GM23248 (cell line): ENCODE measurements at regions not wholly inside any gene's neighbourhood (a gene's known extent, or its start where the extent isn't known, plus 50 kb on each side); places are given as distances from the start of the nearest gene placed in this dataset.

ENCODE experiments used
- EZH2 ChIP-seq: fragments of 200-600 bp; sonication (generic); IDR thresholded peaks from 2 replicates; pipeline ENCODE4 v1.6.1; 2018; ENCODE audit warnings: antibody characterized with exemption, mild to moderate bottlenecking; ENCODE audit not compliant: insufficient read depth, poor library complexity, severe bottlenecking
- EZH2phosphoT487 ChIP-seq: fragments of 200-600 bp; sonication (generic); IDR thresholded peaks from 2 replicates; pipeline ENCODE4 v1.6.1; 2018; ENCODE audit warnings: antibody characterized with exemption, moderate library complexity, mild to moderate bottlenecking, low read depth; ENCODE audit not compliant: insufficient read depth

DNA sequence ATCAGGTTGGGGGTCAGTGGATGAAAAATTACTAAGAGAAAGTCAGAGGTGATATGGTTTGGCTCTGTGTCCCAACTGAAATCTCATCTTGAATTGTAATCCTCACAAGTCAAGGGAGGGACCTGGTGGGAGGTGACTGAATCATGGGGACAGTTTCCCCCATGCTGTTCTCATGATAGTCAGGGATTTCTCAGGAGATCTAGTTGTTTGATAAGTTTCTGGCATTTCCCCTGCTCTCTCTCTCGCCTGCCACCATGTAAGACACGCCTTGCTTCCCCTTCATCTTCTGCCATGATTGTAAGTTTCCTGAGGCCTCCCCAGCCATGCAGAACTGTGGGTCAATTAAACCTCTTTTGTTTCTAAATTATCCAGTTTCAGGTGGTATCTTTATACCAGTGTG, 945.8 kb upstream of the CRIM1 start:
- no peak for TF ChIP-seq EZH2
- no peak for TF ChIP-seq EZH2phosphoT487
